HCT116 (cell line): ENCODE measurements at regions not wholly inside any gene's neighbourhood (a gene's known extent, or its start where the extent isn't known, plus 50 kb on each side); places are given as distances from the start of the nearest gene placed in this dataset.

Experiments used
- ATF3 ChIP-seq: IDR thresholded peaks from 2 replicates; pipeline ENCODE4 v1.6.1; 2012
- EGR1 ChIP-seq: IDR thresholded peaks from 2 replicates; pipeline ENCODE4 v1.6.1; 2012; ENCODE audit warnings: low read depth
- FOSL1 ChIP-seq: IDR thresholded peaks from 2 replicates; pipeline ENCODE4 v1.6.1; 2012; ENCODE audit warnings: low read depth
- POLR2A ChIP-seq: IDR thresholded peaks from 2 replicates; pipeline ENCODE4 v1.7.0; 2011; ENCODE audit warnings: borderline replicate concordance; ENCODE audit not compliant: insufficient read depth, insufficient read length; ENCODE audit errors: extremely low read depth
- POLR2AphosphoS5 ChIP-seq: IDR thresholded peaks from 2 replicates; pipeline ENCODE4 v1.6.1; 2011; ENCODE audit warnings: mild to moderate bottlenecking, low read depth, low read length, moderate library complexity
- RAD21 ChIP-seq: IDR thresholded peaks from 2 replicates; pipeline ENCODE4 v1.6.1; 2012; ENCODE audit warnings: low read depth, mild to moderate bottlenecking
- REST ChIP-seq: IDR thresholded peaks from 2 replicates; pipeline ENCODE4 v1.6.1; 2012; ENCODE audit warnings: low read depth
- SIN3A ChIP-seq: IDR thresholded peaks from 2 replicates; pipeline ENCODE4 v1.6.1; 2012; ENCODE audit warnings: low read depth
- SP1 ChIP-seq: IDR thresholded peaks from 2 replicates; pipeline ENCODE4 v1.6.1; 2012; ENCODE audit warnings: low read depth
- TCF7L2 ChIP-seq: IDR thresholded peaks from 2 replicates; pipeline ENCODE4 v1.7.0; 2011; ENCODE audit warnings: borderline replicate concordance, inconsistent platforms; ENCODE audit not compliant: insufficient read depth, insufficient read length; ENCODE audit errors: extremely low read depth
- TF ChIP-seq, protein P1 (sequence below), 3 experiments: fragments of 200-600 bp in 1 of 3; sonication (generic) in 1 of 3; IDR thresholded peaks in 2 of 3; conservative IDR thresholded peaks in 1 of 3; 2 replicates each; pipeline ENCODE4 v1.5.1; 2012 to 2017; ENCODE audit warnings: low read depth in 2 of 3, low read length in 2 of 3, antibody characterized with exemption in 1 of 3, borderline replicate concordance in 1 of 3, control low read depth in 1 of 3, mild to moderate bottlenecking in 1 of 3, mixed read lengths in 1 of 3, mixed run types in 1 of 3, moderate library complexity in 1 of 3; ENCODE audit not compliant: insufficient read depth in 1 of 3
- TF ChIP-seq, protein P2 (sequence below): IDR thresholded peaks from 2 replicates; pipeline ENCODE4 v1.6.1; 2012

DNA sequence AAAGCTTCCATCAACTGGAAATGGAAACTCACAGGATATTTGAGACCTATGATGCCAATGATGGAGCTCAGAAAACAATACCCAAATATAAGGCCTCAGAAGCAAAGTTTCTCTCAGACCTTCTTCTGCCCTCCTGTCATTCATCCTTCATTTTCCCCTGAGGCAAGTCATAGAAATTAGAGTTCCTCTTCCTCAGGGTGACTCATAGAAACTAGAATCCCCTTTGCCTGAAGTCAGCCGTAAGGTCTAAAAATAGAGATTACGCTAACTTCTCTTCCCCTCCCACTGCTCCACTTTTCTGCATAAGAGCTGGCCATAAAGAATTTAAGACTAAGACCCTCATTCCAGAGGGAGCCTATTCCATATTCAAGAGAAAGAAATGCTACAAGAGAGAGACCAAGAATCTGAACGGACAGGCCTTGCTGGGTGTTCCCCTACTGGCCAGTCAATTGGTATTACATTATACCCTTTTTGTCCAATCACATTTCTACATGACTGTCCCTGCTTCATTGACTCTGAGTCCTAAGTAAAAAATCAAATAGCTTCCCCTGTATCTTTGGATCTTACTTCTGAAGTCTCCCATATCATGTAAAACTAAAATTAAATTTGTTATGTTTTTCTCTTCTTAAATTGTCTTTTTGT lies 994.9 kb downstream of the ADGRL2 start:
- TF ChIP-seq, protein P1, sequence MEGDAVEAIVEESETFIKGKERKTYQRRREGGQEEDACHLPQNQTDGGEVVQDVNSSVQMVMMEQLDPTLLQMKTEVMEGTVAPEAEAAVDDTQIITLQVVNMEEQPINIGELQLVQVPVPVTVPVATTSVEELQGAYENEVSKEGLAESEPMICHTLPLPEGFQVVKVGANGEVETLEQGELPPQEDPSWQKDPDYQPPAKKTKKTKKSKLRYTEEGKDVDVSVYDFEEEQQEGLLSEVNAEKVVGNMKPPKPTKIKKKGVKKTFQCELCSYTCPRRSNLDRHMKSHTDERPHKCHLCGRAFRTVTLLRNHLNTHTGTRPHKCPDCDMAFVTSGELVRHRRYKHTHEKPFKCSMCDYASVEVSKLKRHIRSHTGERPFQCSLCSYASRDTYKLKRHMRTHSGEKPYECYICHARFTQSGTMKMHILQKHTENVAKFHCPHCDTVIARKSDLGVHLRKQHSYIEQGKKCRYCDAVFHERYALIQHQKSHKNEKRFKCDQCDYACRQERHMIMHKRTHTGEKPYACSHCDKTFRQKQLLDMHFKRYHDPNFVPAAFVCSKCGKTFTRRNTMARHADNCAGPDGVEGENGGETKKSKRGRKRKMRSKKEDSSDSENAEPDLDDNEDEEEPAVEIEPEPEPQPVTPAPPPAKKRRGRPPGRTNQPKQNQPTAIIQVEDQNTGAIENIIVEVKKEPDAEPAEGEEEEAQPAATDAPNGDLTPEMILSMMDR (IDR thresholded peaks at IDR 0.05 in 2 of 3, conservative IDR thresholded peaks at IDR 0.05 in 1 of 3; ENCODE audit: borderline replicate concordance in 1 of 3, insufficient read depth in 1 of 3, low read depth in 2 of 3, low read length in 2 of 3), result peak in 1 of 3 experiments; percentile 24; a peak in 1 of 6 replicates
- TF ChIP-seq SIN3A, result no peak
- TF ChIP-seq, protein P2, sequence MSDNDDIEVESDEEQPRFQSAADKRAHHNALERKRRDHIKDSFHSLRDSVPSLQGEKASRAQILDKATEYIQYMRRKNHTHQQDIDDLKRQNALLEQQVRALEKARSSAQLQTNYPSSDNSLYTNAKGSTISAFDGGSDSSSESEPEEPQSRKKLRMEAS, result no peak
- TF ChIP-seq POLR2AphosphoS5, result no peak
- TF ChIP-seq RAD21, result no peak
- TF ChIP-seq FOSL1, result no peak
- TF ChIP-seq TCF7L2, result no peak
- TF ChIP-seq ATF3, result no peak
- no peak for TF ChIP-seq SP1
- TF ChIP-seq POLR2A, result no peak
- TF ChIP-seq EGR1, result no peak
- no peak for TF ChIP-seq REST
